ENCODE measurements at regions not wholly inside any gene's neighbourhood (a gene's known extent, or its start where the extent isn't known, plus 50 kb on each side); places are given as distances from the start of the nearest gene placed in this dataset.
"Not testable (repeated sequence)": the region's sequence is repeated elsewhere in the genome, so short reads cannot be mapped to it uniquely, and the experiment has no call there.

GRCh38 chr21:35713914-35714313 is 346.4 kb downstream of the SETD4 start:
- DNase-seq (ENCODE audit: insufficient read length, low spot score) (no peak), FAIRE-seq (no peak)

- no peak for DNase-seq (ENCODE audit: insufficient read length, low spot score)
- FAIRE-seq: no peak
Observed at GRCh38 chr21:35711661-35712060, 348.7 kb downstream of the SETD4 start.

GRCh38 chr21:35711213-35711612 is 349.1 kb downstream of the SETD4 start:
- no peak for FAIRE-seq
- no peak for DNase-seq (ENCODE audit: insufficient read length, low spot score)

GRCh38 chr21:35709990-35710389 is 350.3 kb downstream of the SETD4 start:
- FAIRE-seq; DNase-seq (ENCODE audit: insufficient read length, low spot score): not testable (repeated sequence)

GRCh38 chr21:35705888-35706287 is 354.4 kb downstream of the SETD4 start:
- FAIRE-seq (no peak), DNase-seq (ENCODE audit: insufficient read length, low spot score) (no peak)

- no peak for DNase-seq (ENCODE audit: insufficient read length, low spot score)
- FAIRE-seq: no peak
Observed at GRCh38 chr21:35705237-35705887, 355.0 kb downstream of the SETD4 start.

- FAIRE-seq: no peak
- no peak for DNase-seq (ENCODE audit: insufficient read length, low spot score)
Observed at GRCh38 chr21:35703704-35704103, 356.6 kb downstream of the SETD4 start.

- FAIRE-seq: no peak
- no peak for DNase-seq (ENCODE audit: insufficient read length, low spot score)
Observed at GRCh38 chr21:35699361-35699760, 361.0 kb downstream of the SETD4 start.

GRCh38 chr21:35697321-35697808 is 363.0 kb downstream of the SETD4 start:
- FAIRE-seq (no peak), DNase-seq (ENCODE audit: insufficient read length, low spot score) (no peak)

- DNase-seq (ENCODE audit: insufficient read length, low spot score) (no peak), FAIRE-seq (no peak)
Observed at GRCh38 chr21:35696644-35697043, 363.7 kb downstream of the SETD4 start.

GRCh38 chr21:35692311-35692710 is 368.0 kb downstream of the SETD4 start:
- FAIRE-seq (no peak), DNase-seq (ENCODE audit: insufficient read length, low spot score) (no peak)

- no peak for DNase-seq (ENCODE audit: insufficient read length, low spot score)
- no peak for FAIRE-seq
Observed at GRCh38 chr21:35690436-35690835, 369.9 kb downstream of the SETD4 start.

- no peak for FAIRE-seq
- no peak for DNase-seq (ENCODE audit: insufficient read length, low spot score)
Observed at GRCh38 chr21:35686156-35686555, 374.2 kb downstream of the SETD4 start.

- DNase-seq (ENCODE audit: insufficient read length, low spot score) (no peak), FAIRE-seq (no peak)
Observed at GRCh38 chr21:35683664-35684304, 376.5 kb downstream of the SETD4 start.

GRCh38 chr21:35682904-35683549 is 377.3 kb downstream of the SETD4 start:
- FAIRE-seq (no peak), DNase-seq (ENCODE audit: insufficient read length, low spot score) (no peak)

GRCh38 chr21:35681946-35682345 is 378.4 kb downstream of the SETD4 start:
- no peak for DNase-seq (ENCODE audit: insufficient read length, low spot score)
- FAIRE-seq: no peak

GRCh38 chr21:35679076-35679475 is 381.2 kb downstream of the SETD4 start:
- DNase-seq (ENCODE audit: insufficient read length, low spot score): no peak
- no peak for FAIRE-seq

GRCh38 chr21:35678393-35678792 is 381.9 kb downstream of the SETD4 start:
- FAIRE-seq (no peak), DNase-seq (ENCODE audit: insufficient read length, low spot score) (no peak)

GRCh38 chr21:35677298-35677841 is 383.0 kb downstream of the SETD4 start:
- FAIRE-seq: no peak
- DNase-seq (ENCODE audit: insufficient read length, low spot score): no peak

GRCh38 chr21:35674895-35675470 is 385.3 kb downstream of the SETD4 start:
- DNase-seq (ENCODE audit: insufficient read length, low spot score): no peak
- FAIRE-seq: no peak

- DNase-seq (ENCODE audit: insufficient read length, low spot score): no peak
- no peak for FAIRE-seq
Observed at GRCh38 chr21:35674091-35674671, 386.1 kb downstream of the SETD4 start.

Measured in GM19239 (cell line).